ENCODE measurements at regions not wholly inside any gene's neighbourhood (a gene's known extent, or its start where the extent isn't known, plus 50 kb on each side); places are given as distances from the start of the nearest gene placed in this dataset.

DNA sequence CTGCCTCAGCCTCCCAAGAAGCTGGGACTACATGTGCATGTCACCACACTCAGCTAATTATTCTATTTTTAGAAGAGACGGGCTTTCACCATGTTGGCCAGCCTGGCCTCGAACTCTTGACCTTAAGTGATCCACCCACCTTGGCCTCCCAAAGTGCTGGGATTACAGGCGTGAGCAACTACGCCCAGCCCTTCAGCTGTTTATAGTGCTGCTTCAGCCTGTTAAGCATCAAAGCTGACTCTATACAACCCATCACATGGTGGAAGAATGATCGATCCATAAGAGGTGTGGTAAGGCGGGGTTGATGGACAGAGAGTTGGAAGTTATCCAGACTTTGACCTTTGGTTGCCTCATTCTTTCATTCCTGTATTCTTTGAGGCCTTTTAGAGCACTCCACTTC lies 56.2 kb upstream of the RAPGEF2 start:
- H3K4me1 Mint-ChIP-seq (ENCODE audit: low read depth, unreplicated experiment), result peaks cover under 1% of the 10 kb centered on the region
- no peak overlapping the region for H3K4me3 Mint-ChIP-seq (ENCODE audit: unreplicated experiment)
- no peaks in the 10 kb centered on the region for H3K36me3 Mint-ChIP-seq (ENCODE audit: unreplicated experiment)
- TF ChIP-seq, protein P1, sequence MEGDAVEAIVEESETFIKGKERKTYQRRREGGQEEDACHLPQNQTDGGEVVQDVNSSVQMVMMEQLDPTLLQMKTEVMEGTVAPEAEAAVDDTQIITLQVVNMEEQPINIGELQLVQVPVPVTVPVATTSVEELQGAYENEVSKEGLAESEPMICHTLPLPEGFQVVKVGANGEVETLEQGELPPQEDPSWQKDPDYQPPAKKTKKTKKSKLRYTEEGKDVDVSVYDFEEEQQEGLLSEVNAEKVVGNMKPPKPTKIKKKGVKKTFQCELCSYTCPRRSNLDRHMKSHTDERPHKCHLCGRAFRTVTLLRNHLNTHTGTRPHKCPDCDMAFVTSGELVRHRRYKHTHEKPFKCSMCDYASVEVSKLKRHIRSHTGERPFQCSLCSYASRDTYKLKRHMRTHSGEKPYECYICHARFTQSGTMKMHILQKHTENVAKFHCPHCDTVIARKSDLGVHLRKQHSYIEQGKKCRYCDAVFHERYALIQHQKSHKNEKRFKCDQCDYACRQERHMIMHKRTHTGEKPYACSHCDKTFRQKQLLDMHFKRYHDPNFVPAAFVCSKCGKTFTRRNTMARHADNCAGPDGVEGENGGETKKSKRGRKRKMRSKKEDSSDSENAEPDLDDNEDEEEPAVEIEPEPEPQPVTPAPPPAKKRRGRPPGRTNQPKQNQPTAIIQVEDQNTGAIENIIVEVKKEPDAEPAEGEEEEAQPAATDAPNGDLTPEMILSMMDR (IDR thresholded peaks at IDR 0.05; ENCODE audit: partially characterized antibody, unreplicated experiment), result no peak
- no peaks in the 10 kb centered on the region for H3K9me3 Mint-ChIP-seq (ENCODE audit: unreplicated experiment)
- no peak overlapping the region for H3K27ac Mint-ChIP-seq (ENCODE audit: unreplicated experiment)
- H3K27me3 Mint-ChIP-seq (ENCODE audit: unreplicated experiment), result peaks cover 2% of the 10 kb centered on the region
- no peak for DNase-seq

DNA sequence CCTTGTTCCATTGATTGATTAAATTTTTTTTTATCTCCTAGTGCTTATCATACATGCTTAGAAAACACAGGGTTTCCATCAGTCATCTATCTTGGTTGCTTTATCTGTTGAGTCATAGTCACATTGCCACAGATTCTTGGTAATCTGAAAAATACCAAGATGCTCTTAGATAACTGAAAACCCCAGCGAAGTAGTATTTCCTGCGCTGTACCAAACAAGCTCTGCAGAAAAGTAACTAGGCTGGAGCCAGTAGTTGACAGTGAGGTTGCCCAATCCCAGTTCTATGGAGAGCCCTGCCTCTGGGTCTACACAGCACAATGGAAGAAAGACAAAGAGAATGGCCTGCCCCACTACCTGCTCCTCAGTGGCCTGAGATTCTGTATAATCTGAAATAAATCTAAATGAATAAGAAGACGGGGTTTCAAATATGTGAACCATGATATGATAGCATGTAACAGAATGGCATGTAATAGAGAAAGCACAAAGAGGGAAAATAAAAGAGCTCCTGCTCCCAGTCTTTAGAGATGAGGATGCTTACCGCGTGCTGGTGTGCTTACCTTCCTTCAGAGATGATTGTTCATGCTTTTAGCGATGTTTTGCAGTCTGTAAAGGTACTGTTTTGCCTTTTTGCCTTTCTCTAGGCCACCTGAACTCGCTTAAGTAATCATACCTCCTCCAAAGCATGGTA lies 55.3 kb upstream of the RAPGEF2 start:
- H3K9me3 Mint-ChIP-seq (ENCODE audit: unreplicated experiment), result no peaks in the 10 kb centered on the region
- no peak overlapping the region for H3K4me3 Mint-ChIP-seq (ENCODE audit: unreplicated experiment)
- no peak for DNase-seq
- H3K4me1 Mint-ChIP-seq (ENCODE audit: low read depth, unreplicated experiment), result peaks cover 3% of the 10 kb centered on the region
- TF ChIP-seq, protein P1 (IDR thresholded peaks at IDR 0.05; ENCODE audit: partially characterized antibody, unreplicated experiment), result no peak
- no peak overlapping the region for H3K27ac Mint-ChIP-seq (ENCODE audit: unreplicated experiment)
- no peaks in the 10 kb centered on the region for H3K36me3 Mint-ChIP-seq (ENCODE audit: unreplicated experiment)
- peaks cover 2% of the 10 kb centered on the region for H3K27me3 Mint-ChIP-seq (ENCODE audit: unreplicated experiment)

DNA sequence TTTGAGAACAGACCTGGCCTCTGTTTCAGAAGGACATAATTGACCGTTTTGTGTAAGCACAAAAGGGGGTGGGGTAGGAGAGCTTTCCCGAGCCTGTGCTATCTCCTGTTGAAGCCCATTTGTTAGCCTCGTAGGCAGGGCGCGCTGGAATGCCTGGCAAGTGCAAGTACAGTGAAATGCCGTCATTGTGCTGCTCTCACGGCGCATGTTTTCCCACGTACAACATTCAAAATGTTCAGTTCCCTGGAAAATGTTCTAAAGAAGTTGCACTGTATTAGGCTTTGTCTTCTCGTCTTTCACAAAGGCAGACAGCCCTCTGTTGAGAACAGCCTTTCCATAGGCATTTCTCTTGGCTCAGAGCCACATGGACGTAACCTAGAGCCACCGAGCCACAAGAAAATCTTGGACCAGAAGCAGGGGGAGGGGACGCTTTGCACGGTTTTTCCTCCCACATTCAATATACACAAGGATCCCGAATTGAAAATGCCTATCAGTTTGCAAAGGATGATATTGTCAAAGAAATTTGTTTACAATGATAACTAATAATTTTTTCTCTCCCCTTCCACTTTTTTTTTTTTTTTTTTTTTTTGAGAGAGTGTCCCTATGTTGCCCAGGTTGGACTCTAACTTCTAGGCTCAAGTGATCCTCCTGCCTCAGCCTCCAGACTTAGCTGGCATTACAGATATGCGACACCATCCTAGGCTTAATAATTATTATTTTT lies 54.6 kb upstream of the RAPGEF2 start:
- H3K4me1 Mint-ChIP-seq (ENCODE audit: low read depth, unreplicated experiment), result peaks cover 3% of the 10 kb centered on the region
- TF ChIP-seq, protein P1 (IDR thresholded peaks at IDR 0.05; ENCODE audit: partially characterized antibody, unreplicated experiment), result no peak
- H3K36me3 Mint-ChIP-seq (ENCODE audit: unreplicated experiment), result no peaks in the 10 kb centered on the region
- no peak overlapping the region for H3K27ac Mint-ChIP-seq (ENCODE audit: unreplicated experiment)
- H3K27me3 Mint-ChIP-seq (ENCODE audit: unreplicated experiment), result peaks cover 2% of the 10 kb centered on the region
- no peaks in the 10 kb centered on the region for H3K9me3 Mint-ChIP-seq (ENCODE audit: unreplicated experiment)
- no peak for DNase-seq
- H3K4me3 Mint-ChIP-seq (ENCODE audit: unreplicated experiment), result no peak overlapping the region

DNA sequence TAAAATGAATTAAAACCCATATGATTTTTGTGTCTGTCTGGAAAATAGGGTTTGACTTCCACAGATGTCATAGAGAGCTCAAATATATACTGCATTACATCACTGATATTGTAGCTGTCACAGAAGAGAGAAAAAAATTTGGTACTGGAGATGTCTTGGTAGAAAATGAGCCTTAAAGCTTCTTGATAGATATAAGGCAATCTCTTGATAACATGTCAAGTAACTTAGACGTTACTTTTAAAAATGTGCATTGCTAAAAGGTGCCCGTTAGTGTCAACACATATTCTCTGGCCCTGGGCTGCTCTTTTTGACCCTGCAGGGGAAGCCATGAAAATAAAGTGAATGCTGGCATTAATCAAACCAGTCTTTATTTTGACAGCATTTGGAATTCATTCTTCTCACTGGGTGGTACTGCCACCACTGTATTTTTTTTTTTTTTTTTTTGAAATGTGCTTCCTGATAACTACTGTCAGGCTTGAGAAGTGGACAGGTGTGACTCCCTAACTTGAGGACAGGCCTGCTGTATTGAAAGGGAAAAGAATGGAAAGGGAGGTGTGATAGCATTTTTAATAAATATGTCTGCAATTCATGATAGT lies 53.0 kb upstream of the RAPGEF2 start:
- Mint-ChIP-seq H3K36me3 (ENCODE audit: unreplicated experiment) (no peaks in the 10 kb centered on the region), H3K4me1 (ENCODE audit: low read depth, unreplicated experiment) (peaks cover 3% of the 10 kb centered on the region), H3K4me3 (ENCODE audit: unreplicated experiment) (no peak overlapping the region), H3K27ac (ENCODE audit: unreplicated experiment) (no peak overlapping the region), H3K27me3 (ENCODE audit: unreplicated experiment) (no peaks in the 10 kb centered on the region), H3K9me3 (ENCODE audit: unreplicated experiment) (no peaks in the 10 kb centered on the region)
- no peak for DNase-seq
- TF ChIP-seq, protein P1 (IDR thresholded peaks at IDR 0.05; ENCODE audit: partially characterized antibody, unreplicated experiment), result no peak

All from glutamatergic neuron (in vitro differentiated cells).